K562 (cell line): ENCODE measurements at regions not wholly inside any gene's neighbourhood (a gene's known extent, or its start where the extent isn't known, plus 50 kb on each side); places are given as distances from the start of the nearest gene placed in this dataset.

ENCODE experiments used
- ATAC-seq: fragments of 200-7000 bp; cut with Tn5 transposase; 3 replicates; pipeline ENCODE4 v1.9.1; 2020; ENCODE audit warnings: moderate library complexity
- BruUV-seq: library from RNA; stranded (reverse); fragments of 400-500 nt; replicated peaks from 2 replicates; lab custom pipeline; 2021; lab: Mats Ljungman, UMichigan
- CTCF ChIA-PET: fragments of 300-600 bp; formaldehyde crosslinking; extraction: SDS; loops from one replicate; lab custom pipeline; 2021; ENCODE audit warnings: low intra/inter-chr PET ratio; lab: Yijun Ruan, JAX
- POLR2A ChIA-PET: fragments of 300-600, 350-650 bp; sonication (Branson Sonifier 250); formaldehyde crosslinking; extraction: SDS; loops from one replicate; lab custom pipeline; 2021; ENCODE audit warnings: antibody characterized with exemption, inconsistent platforms; lab: Yijun Ruan, JAX
- DNase-seq, 4 experiments: peaks; one replicate each; pipeline versions ENCODE4 v3.0.0 to v3.0.0-alpha.2; 2011 to 2018; ENCODE audit warnings: low spot score in 3 of 4, mixed read lengths in 3 of 4; ENCODE audit errors: extremely low read depth in 1 of 4
- FAIRE-seq: peaks from 2 replicates; lab custom pipeline; 2011; peaks lifted over from hg19 to GRCh38; lab: Jason Lieb, UNC
- H2AFZ ChIP-seq: 2 replicates; pipeline ENCODE4 v1.6.0; 2011; ENCODE audit warnings: low read depth, low read length, control low read depth, inconsistent platforms
- H3K27ac ChIP-seq: fragments of 200-600 bp; 3 replicates; pipeline ENCODE4 v1.8.0; 2011; ENCODE audit warnings: low read depth, mild to moderate bottlenecking, control low read depth, inconsistent platforms, low read length, moderate library complexity, mixed read lengths; ENCODE audit errors: extremely low read depth
- H3K27me3 ChIP-seq, 2 experiments: fragments of 300-600 bp in 1 of 2; 2 replicates in 1 of 2; 3 replicates in 1 of 2; pipeline versions ENCODE4 v1.6.0 to v1.8.0; 2011; ENCODE audit warnings: inconsistent platforms in 2 of 2, low read length in 2 of 2, mild to moderate bottlenecking in 1 of 2, mixed read lengths in 1 of 2, moderate library complexity in 1 of 2; ENCODE audit not compliant: control insufficient read depth in 2 of 2, insufficient read depth in 2 of 2
- H3K36me3 ChIP-seq: fragments of 300-600 bp; 3 replicates; pipeline ENCODE4 v1.8.0; 2011; ENCODE audit warnings: mild to moderate bottlenecking, low read length, inconsistent platforms; ENCODE audit not compliant: control insufficient read depth, insufficient read depth
- H3K4me1 ChIP-seq, 2 experiments: fragments of 200-600 bp in 1 of 2; replicated peaks in 1 of 2; 2 replicates in 1 of 2; 3 replicates in 1 of 2; pipeline versions ENCODE4 v1.5.1 to v1.8.0; 2011; ENCODE audit warnings: inconsistent platforms in 2 of 2, low read length in 2 of 2, mild to moderate bottlenecking in 1 of 2, mixed read lengths in 1 of 2, moderate library complexity in 1 of 2; ENCODE audit not compliant: control insufficient read depth in 2 of 2, insufficient read depth in 2 of 2
- H3K4me2 ChIP-seq: 2 replicates; pipeline ENCODE4 v1.6.1; 2011; ENCODE audit warnings: low read length, control low read depth, inconsistent platforms, mixed read lengths; ENCODE audit not compliant: insufficient read depth
- H3K4me3 ChIP-seq: fragments of 200-600 bp; sonication (generic), shearing (Covaris generic); 2 replicates; pipeline ENCODE4 v1.5.1; 2016; ENCODE audit warnings: control low read depth, inconsistent platforms
- H3K79me2 ChIP-seq: fragments of 200-600 bp; 3 replicates; pipeline ENCODE4 v1.8.0; 2011; ENCODE audit warnings: low read length, inconsistent platforms; ENCODE audit not compliant: control insufficient read depth, insufficient read depth
- H3K9ac ChIP-seq, 2 experiments: 2 replicates each; pipeline versions ENCODE4 v1.6.0 to v1.6.1; 2011; ENCODE audit warnings: low read depth in 2 of 2, low read length in 2 of 2, control low read depth in 1 of 2, inconsistent platforms in 1 of 2, mild to moderate bottlenecking in 1 of 2, mixed read lengths in 1 of 2; ENCODE audit not compliant: insufficient read depth in 1 of 2
- H3K9me1 ChIP-seq: one replicate; pipeline ENCODE4 v1.6.0; 2011; ENCODE audit warnings: inconsistent platforms, mild to moderate bottlenecking, low read length, moderate library complexity; ENCODE audit not compliant: control insufficient read depth, insufficient read depth
- H3K9me3 ChIP-seq: replicated peaks from 2 replicates; pipeline ENCODE4 v1.5.1; 2011; ENCODE audit warnings: low read depth, low read length, inconsistent platforms; ENCODE audit not compliant: control insufficient read depth, insufficient read depth
- H4K20me1 ChIP-seq: replicated peaks from 2 replicates; pipeline ENCODE4 v1.6.1; 2011; ENCODE audit warnings: low read length, inconsistent platforms, mixed read lengths; ENCODE audit not compliant: control insufficient read depth, insufficient read depth
- DDX20 ChIP-seq: fragments of 450-650 bp; IDR thresholded peaks from 2 replicates; pipeline ENCODE4 v1.6.1; 2016; ENCODE audit warnings: missing genetic modification characterization, low read depth, mild to moderate bottlenecking, missing compliant biosample characterization, moderate library complexity
- DMBX1 ChIP-seq: fragments of 250-450 bp; sonication (Bioruptor Pico); IDR thresholded peaks from 2 replicates; pipeline ENCODE4 v1.8.0; 2022; ENCODE audit warnings: inconsistent platforms, mild to moderate bottlenecking, moderate library complexity, borderline replicate concordance
- EWSR1 ChIP-seq: fragments of 450-650 bp; IDR thresholded peaks from 2 replicates; pipeline ENCODE4 v1.6.1; 2018; ENCODE audit warnings: borderline replicate concordance, mild to moderate bottlenecking, low read depth, moderate library complexity; ENCODE audit not compliant: partially characterized antibody
- FOXK1 ChIP-seq: sonication (generic); formaldehyde crosslinking; IDR thresholded peaks from 2 replicates; pipeline ENCODE4 v1.8.0; 2022; ENCODE audit warnings: missing genetic modification reagents, mild to moderate bottlenecking, borderline replicate concordance
- HNRNPH1 ChIP-seq: fragments of 200-400 bp; formaldehyde crosslinking; optimal IDR thresholded peaks from 2 replicates; pipeline ENCODE3; 2017; ENCODE audit warnings: low read depth, mild to moderate bottlenecking, low read length, moderate library complexity
- MED1 ChIP-seq: sonication (generic); formaldehyde crosslinking; IDR thresholded peaks from 2 replicates; pipeline ENCODE4 v1.8.1; 2023; ENCODE audit warnings: missing genetic modification reagents, borderline replicate concordance
- SFPQ ChIP-seq: fragments of 200-400 bp; formaldehyde crosslinking; IDR thresholded peaks from 2 replicates; pipeline ENCODE4 v1.6.1; 2017; ENCODE audit warnings: mild to moderate bottlenecking, low read depth, low read length, moderate library complexity
- SMAD3 ChIP-seq: fragments of 450-650 bp; formaldehyde crosslinking; conservative IDR thresholded peaks from 2 replicates; pipeline ENCODE4 v1.4.0; 2020; ENCODE audit warnings: mild to moderate bottlenecking
- TAF7 ChIP-seq: fragments of 450-650 bp; IDR thresholded peaks from 2 replicates; pipeline ENCODE4 v1.6.1; 2016; ENCODE audit warnings: missing genetic modification characterization, missing compliant biosample characterization
- TFAM ChIP-seq: fragments of 250-450 bp; sonication (Bioruptor Pico); conservative IDR thresholded peaks from 2 replicates; pipeline ENCODE4 v1.5.0; 2021; ENCODE audit warnings: mild to moderate bottlenecking, moderate library complexity
- ZNF23 ChIP-seq: fragments of 250-450 bp; sonication (Bioruptor Pico); IDR thresholded peaks from 2 replicates; pipeline ENCODE4 v1.4.0; 2020; ENCODE audit warnings: mild to moderate bottlenecking
- WGBS: fragments of 100-300 bp; shearing (Covaris generic); methylation state at CpG from one replicate; pipeline ENCODE4 v1.1.6; 2016; ENCODE audit warnings: low coverage, mixed read lengths; ENCODE audit not compliant: insufficient coverage; ENCODE audit errors: missing lambda C conversion rate; 5-methylcytosine and 5-hydroxymethylcytosine counted together
- in situ Hi-C: fragments of 300-500 bp; cut with MboI; formaldehyde crosslinking; loops from 4 replicates; pipeline ENCODE4 v1.15.0; 2018; ENCODE audit warnings: inconsistent platforms, mixed read lengths
- intact Hi-C: fragments of 100-400 bp; cut with micrococcal nuclease; formaldehyde crosslinking; loops from 2 replicates; pipeline ENCODE4 v1.14.2; 2022

DNA sequence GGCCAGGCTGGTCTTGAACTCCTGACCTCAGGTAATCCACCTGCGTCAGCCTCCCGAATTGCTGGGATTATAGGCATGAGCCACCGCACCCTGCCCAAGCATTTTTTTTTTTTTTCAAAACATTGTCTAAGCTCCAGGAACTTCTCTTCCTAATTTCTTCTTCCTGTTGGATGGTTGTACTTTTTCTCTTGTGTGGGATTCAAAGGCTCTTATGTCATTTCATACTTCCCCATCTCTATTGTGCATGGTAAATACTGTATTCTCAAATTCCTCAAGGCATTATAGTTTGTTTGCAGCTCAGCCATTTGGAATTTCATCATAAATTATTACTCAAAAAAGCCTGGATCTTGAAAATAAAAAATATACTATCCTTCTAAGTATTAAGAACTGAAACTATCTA, 199.1 kb upstream of the GADL1 start:
- Histone ChIP-seq H4K20me1 (no peaks in the 10 kb centered on the region), H3K9me1 (no peaks in the 10 kb centered on the region), H3K27me3 (no peaks in the 10 kb centered on the region), H3K4me3 (no peak overlapping the region), H3K27ac (no peak overlapping the region), H3K79me2 (no peaks in the 10 kb centered on the region), H3K4me1 (no peaks in the 10 kb centered on the region; a peak in 1 of 5 replicates), H3K4me2 (no peak overlapping the region), H2AFZ (no peak overlapping the region), H3K9ac (no peak overlapping the region), H3K36me3 (no peaks in the 10 kb centered on the region), H3K9me3 (no peaks in the 10 kb centered on the region)
- TF ChIP-seq MED1 (CRISPR knock-in tag) (no peak), EWSR1 (no peak), DDX20 (tag) (no peak), ZNF23 (CRISPR knock-in tag) (no peak), SMAD3 (no peak), SFPQ (no peak), HNRNPH1 (no peak), TAF7 (tag) (no peak), FOXK1 (no peak), TFAM (CRISPR knock-in tag) (no peak), DMBX1 (no peak)
- no peak for DNase-seq
- intact Hi-C loops (no loop called here), in situ Hi-C loops (no loop called here)
- WGBS = 8% methylated on average over 3 of the region's 3 CpGs
- no peak for FAIRE-seq
- no TSS peak for BruUV-seq
- ChIA-PET POLR2A (no interaction called here), CTCF (interaction anchor here (0.6 kb wide), 1 partner anchor 146 kb away, joined by 7 read pairs; no protein-coding TSS in a partner anchor)
- no peak for ATAC-seq
